HCT116 (cell line): ENCODE measurements at regions not wholly inside any gene's neighbourhood (a gene's known extent, or its start where the extent isn't known, plus 50 kb on each side); places are given as distances from the start of the nearest gene placed in this dataset.

Experiments
- ATAC-seq: fragments of 200-7000 bp; cut with Tn5 transposase; 2 replicates; pipeline ENCODE4 v1.9.1; 2020; ENCODE audit warnings: mild to moderate bottlenecking, moderate library complexity
- BruUV-seq: library from RNA; stranded (reverse); fragments of 400-500 nt; replicated peaks from 2 replicates; lab custom pipeline; 2021; lab: Mats Ljungman, UMichigan
- CTCF ChIA-PET: fragments of 300-600 bp; sonication (Branson Sonifier 250); formaldehyde crosslinking; loops from one replicate; lab custom pipeline; 2021; ENCODE audit warnings: antibody characterized with exemption; lab: Charles Lee
- POLR2A ChIA-PET: fragments of 300-600, 350-600 bp; sonication (Branson Sonifier 250); formaldehyde crosslinking; loops from one replicate; lab custom pipeline; 2021; ENCODE audit warnings: antibody characterized with exemption; lab: Charles Lee
- RAD21 ChIA-PET, 2 experiments: fragments of 300-600 bp; sonication (Branson Sonifier 250); formaldehyde crosslinking; loops; one replicate each; lab custom pipeline; 2023; ENCODE audit warnings: low total read pairs in 2 of 2; ENCODE audit not compliant: uncharacterized antibody in 2 of 2, unreplicated experiment in 2 of 2, low non-redundant PET in 1 of 2; lab: Charles Lee
- DNase-seq: peaks from one replicate; pipeline ENCODE4 v3.0.0-alpha.2; 2010; ENCODE audit warnings: low read depth, low spot score
- H2AFZ ChIP-seq: fragments of 200-600 bp; shearing (Covaris generic), sonication (generic); 2 replicates; pipeline ENCODE4 v1.6.1; 2017; ENCODE audit warnings: low read depth, mixed run types, mixed read lengths, antibody characterized with exemption, low read length; ENCODE audit not compliant: poor library complexity, severe bottlenecking
- H3K27ac ChIP-seq: 2 replicates; pipeline ENCODE4 v1.5.1; 2012; ENCODE audit warnings: low read depth, low read length
- H3K27me3 ChIP-seq: fragments of 200-600 bp; sonication (generic); 2 replicates; pipeline ENCODE4 v1.6.1; 2016; ENCODE audit warnings: mixed run types, low read length, mixed read lengths; ENCODE audit not compliant: insufficient read depth
- H3K36me3 ChIP-seq, 2 experiments: fragments of 200-500 bp in 1 of 2; fragments of 200-600 bp in 1 of 2; sonication (Bioruptor generic) in 1 of 2; sonication (generic) in 1 of 2; 2 replicates each; pipeline versions ENCODE4 v1.5.1 to v1.6.1; 2014 to 2016; ENCODE audit warnings: low read length in 2 of 2, inconsistent platforms in 1 of 2, mixed read lengths in 1 of 2, mixed run types in 1 of 2; ENCODE audit not compliant: insufficient read depth in 2 of 2, control insufficient read depth in 1 of 2
- H3K4me1 ChIP-seq, 2 experiments: fragments of 200-600 bp in 1 of 2; sonication (generic) in 1 of 2; 2 replicates each; pipeline versions ENCODE4 v1.5.1 to v1.6.1; 2012 to 2017; ENCODE audit warnings: low read length in 2 of 2, inconsistent platforms in 1 of 2, mild to moderate bottlenecking in 1 of 2, mixed read lengths in 1 of 2, mixed run types in 1 of 2, moderate library complexity in 1 of 2; ENCODE audit not compliant: insufficient read depth in 2 of 2, control insufficient read depth in 1 of 2
- H3K4me2 ChIP-seq: fragments of 200-600 bp; sonication (generic); 2 replicates; pipeline ENCODE4 v1.6.1; 2017; ENCODE audit warnings: mixed run types, low read length, mixed read lengths
- H3K4me3 ChIP-seq, 2 experiments: fragments of 200-600 bp in 1 of 2; sonication (generic) in 1 of 2; replicated peaks in 1 of 2; 2 replicates each; pipeline ENCODE4 v1.5.1; 2011 to 2016; ENCODE audit warnings: low read length in 2 of 2, control low read depth in 1 of 2, low read depth in 1 of 2, mild to moderate bottlenecking in 1 of 2, mixed read lengths in 1 of 2, mixed run types in 1 of 2
- H3K79me2 ChIP-seq: fragments of 200-600 bp; sonication (generic); 2 replicates; pipeline ENCODE4 v1.6.1; 2017; ENCODE audit warnings: mild to moderate bottlenecking, mixed run types, low read length, moderate library complexity, mixed read lengths; ENCODE audit not compliant: insufficient read depth
- H3K9ac ChIP-seq: fragments of 200-600 bp; sonication (generic); 2 replicates; pipeline ENCODE4 v1.6.1; 2016; ENCODE audit warnings: low read length, mixed read lengths
- H3K9me2 ChIP-seq: fragments of 200-600 bp; sonication (generic), shearing (Covaris generic); 2 replicates; pipeline ENCODE4 v1.6.1; 2017; ENCODE audit warnings: mixed run types, mild to moderate bottlenecking, moderate library complexity; ENCODE audit not compliant: insufficient read depth
- H3K9me3 ChIP-seq, 2 experiments: fragments of 200-500 bp in 1 of 2; fragments of 200-600 bp in 1 of 2; sonication (Bioruptor generic) in 1 of 2; sonication (generic) in 1 of 2; 2 replicates each; pipeline ENCODE4 v1.6.1; 2014 to 2017; ENCODE audit warnings: low read length in 2 of 2, mixed read lengths in 2 of 2, inconsistent platforms in 1 of 2, low read depth in 1 of 2, mild to moderate bottlenecking in 1 of 2, mixed run types in 1 of 2, moderate library complexity in 1 of 2; ENCODE audit not compliant: control insufficient read depth in 1 of 2, insufficient read depth in 1 of 2
- H4K20me1 ChIP-seq: fragments of 200-600 bp; sonication (generic), shearing (Covaris generic); 2 replicates; pipeline ENCODE4 v1.6.1; 2017; ENCODE audit warnings: mixed run types, mild to moderate bottlenecking, moderate library complexity; ENCODE audit not compliant: insufficient read depth
- ATF3 ChIP-seq: IDR thresholded peaks from 2 replicates; pipeline ENCODE4 v1.6.1; 2012
- CEBPB ChIP-seq: IDR thresholded peaks from 2 replicates; pipeline ENCODE4 v1.6.1; 2012; ENCODE audit warnings: low read depth
- CTCF ChIP-seq, 3 experiments: fragments of 200-600 bp in 1 of 3; sonication (generic) in 1 of 3; IDR thresholded peaks in 2 of 3; conservative IDR thresholded peaks in 1 of 3; 2 replicates each; pipeline ENCODE4 v1.5.1; 2012 to 2017; ENCODE audit warnings: low read depth in 2 of 3, low read length in 2 of 3, antibody characterized with exemption in 1 of 3, borderline replicate concordance in 1 of 3, control low read depth in 1 of 3, mild to moderate bottlenecking in 1 of 3, mixed read lengths in 1 of 3, mixed run types in 1 of 3, moderate library complexity in 1 of 3; ENCODE audit not compliant: insufficient read depth in 1 of 3
- EGR1 ChIP-seq: IDR thresholded peaks from 2 replicates; pipeline ENCODE4 v1.6.1; 2012; ENCODE audit warnings: low read depth
- ELF1 ChIP-seq: IDR thresholded peaks from 2 replicates; pipeline ENCODE4 v1.6.1; 2012; ENCODE audit warnings: low read depth, borderline replicate concordance
- FOSL1 ChIP-seq: IDR thresholded peaks from 2 replicates; pipeline ENCODE4 v1.6.1; 2012; ENCODE audit warnings: low read depth
- JUND ChIP-seq: IDR thresholded peaks from 2 replicates; pipeline ENCODE4 v1.6.1; 2012
- MAX ChIP-seq: IDR thresholded peaks from 2 replicates; pipeline ENCODE4 v1.6.1; 2012
- SRF ChIP-seq: IDR thresholded peaks from 2 replicates; pipeline ENCODE4 v1.6.1; 2012; ENCODE audit warnings: low read depth
- ZBTB33 ChIP-seq: IDR thresholded peaks from 2 replicates; pipeline ENCODE4 v1.6.1; 2011; ENCODE audit warnings: mild to moderate bottlenecking, low read length, moderate library complexity; ENCODE audit not compliant: insufficient replicate concordance; ENCODE audit errors: extremely low read depth
- intact Hi-C: fragments of 100-400 bp; cut with micrococcal nuclease; formaldehyde crosslinking; loops from 2 replicates; pipeline ENCODE4 v1.10.0; 2022

DNA sequence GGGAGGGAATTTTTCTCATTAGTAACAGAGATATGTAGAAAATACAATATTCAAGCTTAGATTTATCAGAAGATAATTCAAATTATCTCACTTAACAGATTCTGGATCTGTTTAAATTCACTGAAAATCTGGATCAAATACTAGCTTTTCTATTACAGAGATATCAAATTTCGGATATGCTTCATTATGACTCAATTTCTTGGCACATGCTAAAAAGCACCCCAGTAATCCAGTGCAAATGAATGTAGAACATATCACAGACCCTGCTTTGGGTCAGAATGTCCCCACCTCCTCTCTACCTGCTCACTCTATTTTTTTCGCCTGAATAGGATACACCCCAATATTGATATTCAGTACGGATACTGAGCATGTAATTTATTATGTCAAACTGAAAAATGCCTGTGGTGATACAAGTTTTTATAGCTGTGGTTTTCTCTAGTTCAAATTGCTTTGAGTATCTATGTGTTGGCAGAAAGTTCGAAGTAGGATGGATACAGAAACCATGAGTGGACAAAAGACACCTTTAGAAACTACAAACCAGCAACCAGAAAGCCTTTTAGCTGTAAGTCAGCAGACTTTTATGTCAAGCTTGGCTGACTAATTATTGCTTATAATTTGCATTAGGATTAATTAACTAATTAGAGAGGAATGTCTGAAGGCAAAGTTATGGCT is 290.0 kb downstream of the TFAP2B start:
- intact Hi-C loops = no loop called here
- Histone ChIP-seq H3K27ac (no peak overlapping the region), H3K79me2 (no peaks in the 10 kb centered on the region), H2AFZ (no peak overlapping the region), H3K4me2 (no peak overlapping the region), H3K4me1 (no peaks in the 10 kb centered on the region), H3K27me3 (no peaks in the 10 kb centered on the region), H3K36me3 (no peaks in the 10 kb centered on the region), H3K9me3 (peaks cover 8 to 14% of the 10 kb centered on the region in 2 experiments; a peak in 2 of 4 replicates), H4K20me1 (no peaks in the 10 kb centered on the region), H3K9ac (no peak overlapping the region), H3K4me3 (no peak overlapping the region), H3K9me2 (no peaks in the 10 kb centered on the region)
- ChIA-PET CTCF (no interaction called here), RAD21 (no interaction called here), POLR2A (no interaction called here)
- DNase-seq = no peak
- no peak for ATAC-seq
- no peak for TF ChIP-seq CTCF (IDR thresholded peaks at IDR 0.05 in 2 of 3, conservative IDR thresholded peaks at IDR 0.05 in 1 of 3; ENCODE audit: borderline replicate concordance in 1 of 3, insufficient read depth in 1 of 3, low read depth in 2 of 3, low read length in 2 of 3)
- TF ChIP-seq JUND = no peak
- TF ChIP-seq ATF3 = no peak
- no peak for TF ChIP-seq CEBPB
- TF ChIP-seq SRF = no peak
- TF ChIP-seq FOSL1 = no peak
- no peak for TF ChIP-seq EGR1
- no peak for TF ChIP-seq ELF1
- no peak for TF ChIP-seq ZBTB33
- TF ChIP-seq MAX = no peak
- BruUV-seq = no TSS peak
